GM12875 (cell line): ENCODE measurements at regions not wholly inside any gene's neighbourhood (a gene's known extent, or its start where the extent isn't known, plus 50 kb on each side); places are given as distances from the start of the nearest gene placed in this dataset.

Experiments
- H3K4me3 ChIP-seq: one replicate; pipeline ENCODE4 v1.5.1; 2011; ENCODE audit warnings: low read depth, low read length, control low read depth
- TF ChIP-seq, protein P1 (sequence below): IDR thresholded peaks from 2 replicates; pipeline ENCODE4 v1.5.1; 2011; ENCODE audit warnings: low read depth, mild to moderate bottlenecking, control low read depth, inconsistent platforms, low read length, moderate library complexity, borderline replicate concordance; ENCODE audit not compliant: insufficient read depth

DNA sequence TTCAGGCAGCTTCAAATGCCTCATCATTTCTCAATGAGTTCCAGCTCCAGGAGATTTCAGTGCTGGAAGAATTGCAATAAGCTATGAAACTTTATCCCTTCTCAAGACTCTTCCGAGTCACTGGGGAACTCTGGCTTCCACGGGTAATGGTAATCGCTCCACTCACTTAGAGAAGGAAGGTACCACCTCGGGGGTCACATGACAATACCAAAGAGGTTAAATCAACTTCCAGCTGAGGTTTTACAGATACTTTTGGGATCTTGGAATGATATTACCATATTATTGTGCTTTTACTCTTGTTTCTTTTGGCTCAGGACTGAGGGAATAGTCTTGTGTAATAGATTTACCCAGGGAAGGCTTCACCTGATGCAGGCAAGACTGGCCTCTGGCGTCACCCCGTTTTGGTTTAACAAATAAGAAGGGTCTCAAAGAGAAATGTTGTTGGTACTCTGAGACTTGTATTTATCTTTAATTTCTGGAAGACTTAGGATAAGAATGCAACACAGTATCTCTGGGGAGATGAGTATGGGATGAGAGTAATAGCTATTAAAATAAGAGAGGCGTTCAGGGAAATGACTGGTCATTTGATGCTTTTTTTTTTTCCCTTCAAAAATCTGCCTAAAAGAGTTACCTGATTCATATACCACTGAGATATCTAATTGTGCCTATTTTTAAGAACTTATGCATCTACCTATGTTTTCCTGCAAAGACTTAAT, 316.9 kb upstream of the ZEB2 start:
- no peak overlapping the region for H3K4me3 ChIP-seq
- TF ChIP-seq, protein P1, sequence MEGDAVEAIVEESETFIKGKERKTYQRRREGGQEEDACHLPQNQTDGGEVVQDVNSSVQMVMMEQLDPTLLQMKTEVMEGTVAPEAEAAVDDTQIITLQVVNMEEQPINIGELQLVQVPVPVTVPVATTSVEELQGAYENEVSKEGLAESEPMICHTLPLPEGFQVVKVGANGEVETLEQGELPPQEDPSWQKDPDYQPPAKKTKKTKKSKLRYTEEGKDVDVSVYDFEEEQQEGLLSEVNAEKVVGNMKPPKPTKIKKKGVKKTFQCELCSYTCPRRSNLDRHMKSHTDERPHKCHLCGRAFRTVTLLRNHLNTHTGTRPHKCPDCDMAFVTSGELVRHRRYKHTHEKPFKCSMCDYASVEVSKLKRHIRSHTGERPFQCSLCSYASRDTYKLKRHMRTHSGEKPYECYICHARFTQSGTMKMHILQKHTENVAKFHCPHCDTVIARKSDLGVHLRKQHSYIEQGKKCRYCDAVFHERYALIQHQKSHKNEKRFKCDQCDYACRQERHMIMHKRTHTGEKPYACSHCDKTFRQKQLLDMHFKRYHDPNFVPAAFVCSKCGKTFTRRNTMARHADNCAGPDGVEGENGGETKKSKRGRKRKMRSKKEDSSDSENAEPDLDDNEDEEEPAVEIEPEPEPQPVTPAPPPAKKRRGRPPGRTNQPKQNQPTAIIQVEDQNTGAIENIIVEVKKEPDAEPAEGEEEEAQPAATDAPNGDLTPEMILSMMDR: no peak

DNA sequence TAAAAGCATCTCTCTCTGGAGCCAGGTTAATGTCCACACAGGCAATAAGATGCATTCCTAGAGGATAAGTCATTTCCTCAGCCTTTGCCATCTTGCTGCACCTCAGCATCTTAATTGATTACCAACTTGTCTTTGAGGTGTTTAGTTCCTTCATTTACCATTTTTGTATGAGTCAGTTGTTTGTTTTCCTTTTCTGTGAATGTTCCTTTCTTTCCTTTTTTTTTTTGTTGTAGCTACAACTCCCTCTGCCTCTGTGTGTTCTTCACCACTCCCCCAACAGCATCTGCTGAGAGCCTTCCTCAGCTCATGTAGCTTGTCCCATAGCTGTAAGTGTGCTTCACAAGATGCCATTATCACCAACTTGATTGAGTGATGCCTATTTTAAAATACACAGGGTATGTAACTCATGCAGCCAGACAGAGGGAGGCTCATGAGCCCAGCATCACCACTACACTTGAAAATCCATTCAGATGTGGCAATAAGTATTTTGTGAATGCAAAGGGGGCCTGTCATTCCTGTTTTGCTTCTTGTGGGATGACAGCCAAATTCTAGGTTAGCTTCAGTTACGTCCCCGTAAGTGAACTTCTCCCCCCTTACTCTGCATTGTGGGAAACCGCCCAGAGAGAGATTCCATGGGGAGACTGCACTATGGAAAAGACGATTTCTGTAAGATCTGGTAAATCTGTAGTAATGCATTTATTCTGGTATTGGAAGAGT, 315.9 kb upstream of the ZEB2 start:
- TF ChIP-seq, protein P1: no peak
- H3K4me3 ChIP-seq: no peak overlapping the region

DNA sequence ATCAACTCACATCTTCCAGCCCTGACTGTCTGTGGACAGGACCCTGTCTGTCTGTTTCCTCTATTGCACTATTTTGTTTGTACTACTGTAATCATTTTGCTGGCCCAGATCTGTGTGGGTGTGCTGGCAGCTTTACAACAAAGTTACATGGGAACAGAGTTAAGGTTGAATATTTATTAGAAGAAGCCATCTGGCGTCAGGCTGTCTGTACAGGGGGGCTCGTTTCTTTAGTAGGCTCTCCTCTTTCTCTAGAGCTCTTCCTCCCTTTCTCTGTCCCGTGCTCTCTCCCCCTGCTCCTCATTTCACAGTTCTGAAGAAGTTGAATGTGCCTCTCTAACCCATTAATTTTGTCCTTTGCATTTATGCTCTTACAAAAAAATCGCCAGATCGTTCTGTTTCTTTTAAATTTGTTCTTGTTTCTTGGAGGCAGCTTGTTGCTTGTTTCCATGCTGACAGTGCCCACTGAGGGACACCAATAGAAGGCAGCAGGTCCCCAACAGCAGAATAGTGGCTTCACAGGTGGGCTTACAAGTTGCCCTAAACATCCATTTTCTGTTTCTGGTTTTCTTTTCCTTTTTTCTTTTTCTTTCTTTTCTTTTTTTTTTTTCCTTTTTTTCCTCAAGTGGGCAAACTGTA, 315.2 kb upstream of the ZEB2 start:
- no peak overlapping the region for H3K4me3 ChIP-seq
- TF ChIP-seq, protein P1: no peak

DNA sequence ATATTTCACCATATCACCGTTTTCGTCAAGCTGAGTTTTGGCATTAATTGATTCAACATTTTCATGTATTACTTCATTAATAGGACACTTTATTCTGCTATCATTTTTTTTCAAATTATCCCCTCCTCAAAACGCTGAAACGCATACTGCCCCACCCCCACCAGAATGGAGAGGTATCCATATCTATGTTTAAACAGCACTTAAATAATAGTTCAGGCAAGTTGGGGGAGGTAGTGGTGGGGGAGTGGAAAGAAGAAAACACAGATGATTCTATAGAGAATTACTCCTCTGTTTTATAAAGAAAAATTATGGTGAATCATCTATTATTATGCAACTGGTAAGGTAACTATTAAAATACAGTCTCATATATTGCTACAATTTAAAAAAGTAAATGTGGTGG, 314.4 kb upstream of the ZEB2 start:
- TF ChIP-seq, protein P1: no peak
- H3K4me3 ChIP-seq: no peak overlapping the region

DNA sequence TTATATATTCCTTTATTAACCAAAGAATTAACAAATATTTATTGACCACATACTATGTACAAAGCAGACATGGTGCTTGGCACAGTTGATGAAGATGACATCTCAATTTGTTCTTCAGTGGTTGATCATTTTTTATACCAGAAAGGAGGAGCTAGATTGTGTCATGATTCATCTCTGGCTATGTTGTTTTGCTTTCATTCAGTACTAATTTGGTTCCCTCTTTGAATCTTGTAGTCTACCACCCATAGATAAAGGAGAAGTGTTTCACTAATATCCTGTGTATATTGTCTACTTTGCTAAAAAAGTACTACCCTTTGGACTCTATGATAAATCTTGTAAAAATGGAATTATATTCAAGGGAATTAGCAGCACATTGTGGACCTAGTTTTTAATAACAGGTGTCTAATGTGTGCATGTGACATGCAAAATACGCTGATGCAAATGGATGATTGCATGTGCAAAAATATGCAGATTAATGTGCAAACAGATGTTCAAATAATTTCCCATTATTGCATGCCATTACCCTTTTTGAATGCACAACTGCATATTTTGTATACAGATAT, 313.2 kb upstream of the ZEB2 start:
- TF ChIP-seq, protein P1: no peak

DNA sequence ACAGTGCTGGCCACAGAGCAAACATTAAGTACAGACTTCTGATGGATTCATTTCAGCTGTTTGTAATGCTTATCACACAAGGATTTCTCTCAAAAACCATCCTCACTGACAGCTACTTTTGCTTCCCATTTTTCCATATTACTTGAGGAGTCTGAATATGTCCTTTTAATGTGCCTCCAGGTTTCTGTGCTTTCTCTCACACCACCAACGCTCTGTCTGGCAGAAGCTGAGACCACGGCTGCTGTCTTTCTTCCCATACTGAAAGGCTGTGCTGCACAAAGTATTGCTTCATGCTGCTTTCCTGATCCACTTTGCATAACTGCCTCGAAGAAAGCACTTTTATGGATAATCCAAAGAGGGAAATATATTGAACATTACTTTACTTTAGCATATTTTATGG, 312.1 kb upstream of the ZEB2 start:
- TF ChIP-seq, protein P1: no peak
- no peak overlapping the region for H3K4me3 ChIP-seq

More for the DNA sequence above, 313.2 kb upstream of the ZEB2 start:
- no peak overlapping the region for H3K4me3 ChIP-seq
